GM21723 (cell line): ENCODE measurements at regions not wholly inside any gene's neighbourhood (a gene's known extent, or its start where the extent isn't known, plus 50 kb on each side); places are given as distances from the start of the nearest gene placed in this dataset.

ENCODE experiments used
- ATAC-seq: cut with Tn5 transposase; IDR thresholded peaks from one replicate; pipeline ENCODE4 v1.9.1; 2021; ENCODE audit warnings: mild to moderate bottlenecking, moderate library complexity; ENCODE audit not compliant: unreplicated experiment

- ATAC-seq = no peak
Observed at GRCh38 chr5:73344835-73345234, 103.7 kb downstream of the FOXD1 start.

GRCh38 chr5:73339711-73340110 is 108.9 kb downstream of the FOXD1 start:
- no peak for ATAC-seq

DNA sequence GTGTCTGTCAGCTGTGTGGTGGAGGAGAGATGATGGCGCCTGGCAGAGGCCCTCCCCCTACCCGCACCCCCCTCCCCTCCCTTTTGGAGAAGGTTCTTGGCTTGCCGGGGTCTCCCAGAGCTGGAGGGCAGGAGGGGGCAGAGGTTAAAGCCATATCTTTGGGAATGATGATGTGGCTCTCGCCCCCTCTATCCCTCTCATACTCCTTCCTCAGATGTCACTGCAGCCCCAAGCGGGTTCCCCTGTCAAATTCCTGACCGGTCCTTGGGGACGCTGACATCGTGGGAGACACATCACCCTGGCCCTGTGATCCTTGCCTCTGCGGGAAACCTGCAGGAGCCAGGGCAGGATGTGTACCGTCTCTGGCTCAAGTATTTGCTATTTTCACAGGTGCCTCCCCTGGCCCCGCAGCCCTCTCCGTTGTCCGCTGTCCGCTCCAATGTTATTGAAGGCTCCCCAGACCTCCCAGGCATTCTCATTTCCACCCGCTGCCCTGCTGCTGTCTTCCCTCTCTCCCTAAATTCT is 109.5 kb downstream of the FOXD1 start:
- no peak for ATAC-seq

- no peak for ATAC-seq
Observed at GRCh38 chr5:73338256-73339050, 110.1 kb downstream of the FOXD1 start.

DNA sequence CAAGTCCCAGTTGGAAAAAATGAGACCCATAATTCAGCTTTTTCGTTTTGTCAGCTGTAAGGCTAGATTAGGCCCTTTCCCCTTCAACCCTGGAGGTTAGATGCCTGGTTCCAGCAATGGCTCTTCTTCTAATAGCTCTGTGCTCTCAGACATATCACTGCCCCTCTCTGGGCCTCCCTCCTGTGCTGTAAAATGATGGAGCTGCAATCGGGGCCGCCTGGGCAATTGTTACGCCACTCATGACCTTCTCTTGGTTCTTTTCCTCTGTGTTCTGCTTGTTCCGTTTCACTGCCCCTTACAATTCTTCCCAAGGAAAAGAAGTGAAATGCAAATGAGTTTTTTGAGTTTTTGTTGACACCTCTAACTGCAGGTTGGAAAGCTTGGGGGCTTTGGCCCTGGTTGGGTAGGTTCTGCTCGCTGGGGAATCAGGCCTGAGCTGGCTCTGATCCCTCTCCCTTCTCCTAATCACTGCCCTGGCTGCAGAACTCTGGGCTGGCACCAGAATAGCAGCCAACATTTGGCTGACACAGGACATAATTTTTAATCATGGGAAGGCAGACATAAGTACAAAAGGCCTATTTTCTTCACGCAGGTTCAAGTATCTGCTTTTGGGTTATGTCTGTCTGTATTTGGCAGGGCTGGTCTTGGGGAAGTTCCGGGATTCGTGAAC is 110.9 kb downstream of the FOXD1 start:
- no peak for ATAC-seq

DNA sequence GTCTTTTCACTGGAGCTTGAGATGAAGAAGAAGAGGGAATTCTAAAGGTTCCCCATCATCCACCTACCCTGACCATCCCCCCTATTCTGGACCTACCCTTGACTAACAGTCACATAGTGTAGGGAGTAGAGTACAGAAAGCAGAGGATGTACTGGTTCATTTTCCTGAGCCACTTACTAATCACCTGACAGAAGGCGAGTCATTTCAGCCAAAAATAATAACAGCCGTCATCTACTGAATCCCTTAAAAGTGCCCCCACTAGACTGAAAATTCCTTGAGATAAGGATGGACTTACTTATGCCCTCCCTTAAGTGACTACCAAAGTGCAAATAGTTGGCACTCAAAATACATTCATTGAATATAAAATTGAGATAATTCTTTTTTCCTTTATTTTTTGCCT is 112.2 kb downstream of the FOXD1 start:
- ATAC-seq = no peak

DNA sequence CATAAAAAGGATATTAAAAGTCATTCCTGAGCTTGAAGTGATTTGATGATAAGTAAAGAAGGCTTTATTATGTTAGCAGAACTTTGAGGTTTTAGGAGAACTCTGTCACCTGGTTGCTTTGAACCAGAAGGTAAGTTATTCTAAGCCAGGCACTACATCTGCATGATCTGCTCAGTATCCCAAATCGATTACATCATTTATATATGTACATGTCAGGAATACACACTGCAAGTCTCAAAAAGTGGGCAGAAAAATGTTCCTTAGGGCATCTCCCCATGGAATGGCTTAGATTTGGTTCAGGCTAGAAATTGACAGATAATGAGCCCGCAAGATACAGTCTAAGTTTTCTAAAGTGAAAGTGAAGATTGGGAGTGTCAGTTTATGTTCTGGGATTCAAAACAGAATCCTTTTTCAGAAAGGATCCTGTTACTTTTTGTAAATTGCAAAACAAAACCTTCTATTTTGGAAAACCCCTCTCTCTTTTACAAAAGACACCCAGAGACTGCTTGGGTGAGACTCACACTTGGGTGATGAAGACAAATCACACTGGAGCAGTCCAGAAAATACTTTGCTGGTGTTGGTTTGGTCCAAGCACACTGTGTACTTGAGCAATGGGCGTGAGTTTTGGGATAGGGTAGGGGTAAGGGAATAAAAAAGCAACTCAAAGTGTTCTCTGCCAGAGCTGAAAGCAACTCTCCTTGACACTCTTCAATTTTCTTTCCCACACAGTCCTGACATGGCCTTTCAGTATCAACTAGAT is 114.5 kb downstream of the FOXD1 start:
- no peak for ATAC-seq

GRCh38 chr5:73330613-73331012 is 118.0 kb downstream of the FOXD1 start:
- ATAC-seq = no peak

DNA sequence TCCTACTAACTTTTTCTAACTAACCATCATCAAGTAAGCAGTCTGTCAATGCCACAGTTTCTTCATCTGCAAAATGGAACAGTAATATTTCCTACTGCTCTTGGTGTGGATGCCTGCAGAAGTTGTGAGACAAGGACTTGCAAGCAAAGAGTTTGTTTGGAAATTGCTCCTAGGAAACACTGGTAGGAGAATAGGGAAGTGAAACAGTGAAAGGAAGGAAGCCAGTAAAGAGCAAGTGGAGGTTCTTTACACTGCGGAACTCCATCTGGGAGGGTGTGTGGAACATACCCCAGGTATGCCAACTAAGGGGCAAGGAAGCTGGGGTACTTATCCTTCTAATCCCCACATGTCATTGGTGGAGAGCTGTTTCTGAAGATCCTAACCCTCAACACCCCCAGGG is 119.9 kb downstream of the FOXD1 start:
- no peak for ATAC-seq

DNA sequence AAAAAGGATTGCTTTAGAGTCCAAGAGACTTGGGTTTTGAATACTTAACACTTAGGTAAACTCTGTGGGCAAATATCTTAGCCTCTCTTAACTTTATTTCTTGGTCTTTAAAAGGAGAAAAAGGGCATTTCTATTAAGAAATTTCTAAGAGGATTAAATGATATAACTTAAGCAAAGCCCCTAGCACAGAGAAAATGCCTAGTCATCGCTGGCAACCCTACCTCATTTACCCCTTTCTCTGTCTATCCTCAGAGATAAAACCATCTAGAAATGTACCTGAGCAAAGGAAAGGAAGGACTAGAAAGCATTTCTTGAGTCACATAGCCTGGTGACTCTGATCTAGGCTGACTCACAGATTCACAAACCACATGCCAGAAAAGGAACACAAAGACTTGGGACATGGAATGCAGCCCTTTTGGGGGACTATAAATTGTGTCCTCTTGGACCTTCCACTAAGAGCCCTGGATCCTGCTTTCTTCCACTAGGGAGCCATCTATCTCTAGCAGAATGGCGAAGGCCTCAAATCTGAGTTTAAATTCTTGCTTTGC is 120.6 kb downstream of the FOXD1 start:
- ATAC-seq = no peak

- ATAC-seq = no peak
Observed at GRCh38 chr5:73325546-73325945, 123.0 kb downstream of the FOXD1 start.

DNA sequence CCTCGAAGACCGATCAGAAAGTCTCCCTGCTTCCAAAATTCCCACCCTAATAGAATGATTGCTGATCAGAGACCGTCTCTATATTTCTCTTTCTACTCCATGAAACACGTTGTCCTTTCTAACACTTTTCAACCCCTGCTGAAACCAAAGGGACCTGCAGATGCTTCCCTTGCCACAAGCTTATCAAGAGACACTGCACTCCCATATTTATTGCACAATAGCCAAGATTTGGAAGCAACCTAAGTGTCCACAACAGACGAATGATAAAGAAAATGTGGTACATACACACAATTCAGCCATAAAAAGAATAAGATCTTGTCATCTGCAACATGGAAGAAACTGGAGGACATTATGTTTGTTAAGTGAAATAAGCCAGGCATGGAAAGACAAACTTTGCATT is 125.1 kb downstream of the FOXD1 start:
- no peak for ATAC-seq

GRCh38 chr5:73322437-73323076 is 126.0 kb downstream of the FOXD1 start:
- no peak for ATAC-seq

DNA sequence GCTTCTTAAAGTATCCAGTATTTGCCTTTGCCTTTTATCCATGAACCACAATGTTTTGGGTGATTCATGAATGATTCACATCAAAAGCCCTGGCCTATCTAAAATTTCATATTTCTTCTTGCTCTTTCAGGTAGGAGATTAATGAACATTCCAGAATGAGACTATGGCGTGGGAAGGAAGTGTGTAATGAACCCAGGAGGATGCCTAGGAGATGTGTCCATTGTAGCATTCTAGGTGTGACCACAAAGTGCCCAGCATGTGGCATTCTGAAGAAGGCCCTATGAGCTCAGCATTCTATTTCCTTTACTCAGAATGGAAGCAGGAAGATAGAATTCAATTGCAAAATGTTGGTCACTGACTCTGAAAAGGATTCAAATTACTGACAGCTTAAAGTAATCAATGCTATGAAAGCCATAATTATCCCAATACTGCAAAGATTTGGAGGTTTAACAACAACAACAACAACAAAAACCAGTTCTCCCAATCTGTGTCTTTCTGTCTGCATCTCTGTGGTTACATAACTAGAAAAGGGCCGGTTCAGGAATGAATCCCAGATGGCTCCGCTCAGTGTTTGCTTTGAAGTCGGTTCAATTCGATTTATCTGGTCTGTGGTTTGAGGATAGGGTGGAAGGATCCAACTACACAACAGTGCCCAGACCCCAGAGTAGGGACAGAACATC is 126.7 kb downstream of the FOXD1 start:
- ATAC-seq = no peak

- no peak for ATAC-seq
Observed at GRCh38 chr5:73319036-73319435, 129.5 kb downstream of the FOXD1 start.

DNA sequence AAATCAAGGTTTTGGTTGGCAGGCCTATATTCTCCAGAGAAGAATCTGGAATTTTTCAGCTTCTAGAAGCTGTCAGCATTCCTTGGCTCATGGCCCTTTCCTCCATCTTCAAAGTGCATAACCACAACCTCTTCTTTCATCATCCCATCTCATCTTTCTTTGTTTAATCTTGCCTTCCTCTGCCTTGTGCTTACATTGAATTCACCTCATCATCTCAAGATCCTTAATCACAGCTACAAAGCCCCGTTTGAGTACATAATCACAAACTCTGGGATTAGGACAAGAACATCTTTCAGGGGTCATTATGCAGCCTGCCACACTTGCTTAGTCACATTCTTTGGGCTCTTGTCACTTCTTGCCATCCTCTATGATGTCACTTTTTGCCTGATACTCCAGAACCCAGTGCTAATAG is 130.3 kb downstream of the FOXD1 start:
- no peak for ATAC-seq

DNA sequence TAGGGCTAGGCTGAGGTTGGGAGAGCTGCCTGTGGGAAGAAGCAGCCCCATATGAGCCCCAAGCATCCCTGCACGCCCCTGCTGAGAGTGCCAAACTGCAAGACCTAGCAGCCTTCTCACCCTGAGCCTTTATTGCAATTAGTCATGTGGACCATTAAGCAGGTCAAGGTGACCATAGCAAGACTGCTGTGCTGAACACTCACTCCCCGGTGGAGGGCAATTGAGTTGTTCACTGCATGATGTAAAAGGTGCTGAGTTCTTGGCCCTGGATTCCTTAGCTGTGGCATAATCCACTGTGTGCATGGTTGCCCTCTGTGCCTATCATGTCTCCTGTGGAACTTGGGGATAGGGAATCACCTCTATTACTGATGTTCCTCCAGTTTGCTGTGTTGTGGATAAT is 131.1 kb downstream of the FOXD1 start:
- no peak for ATAC-seq

DNA sequence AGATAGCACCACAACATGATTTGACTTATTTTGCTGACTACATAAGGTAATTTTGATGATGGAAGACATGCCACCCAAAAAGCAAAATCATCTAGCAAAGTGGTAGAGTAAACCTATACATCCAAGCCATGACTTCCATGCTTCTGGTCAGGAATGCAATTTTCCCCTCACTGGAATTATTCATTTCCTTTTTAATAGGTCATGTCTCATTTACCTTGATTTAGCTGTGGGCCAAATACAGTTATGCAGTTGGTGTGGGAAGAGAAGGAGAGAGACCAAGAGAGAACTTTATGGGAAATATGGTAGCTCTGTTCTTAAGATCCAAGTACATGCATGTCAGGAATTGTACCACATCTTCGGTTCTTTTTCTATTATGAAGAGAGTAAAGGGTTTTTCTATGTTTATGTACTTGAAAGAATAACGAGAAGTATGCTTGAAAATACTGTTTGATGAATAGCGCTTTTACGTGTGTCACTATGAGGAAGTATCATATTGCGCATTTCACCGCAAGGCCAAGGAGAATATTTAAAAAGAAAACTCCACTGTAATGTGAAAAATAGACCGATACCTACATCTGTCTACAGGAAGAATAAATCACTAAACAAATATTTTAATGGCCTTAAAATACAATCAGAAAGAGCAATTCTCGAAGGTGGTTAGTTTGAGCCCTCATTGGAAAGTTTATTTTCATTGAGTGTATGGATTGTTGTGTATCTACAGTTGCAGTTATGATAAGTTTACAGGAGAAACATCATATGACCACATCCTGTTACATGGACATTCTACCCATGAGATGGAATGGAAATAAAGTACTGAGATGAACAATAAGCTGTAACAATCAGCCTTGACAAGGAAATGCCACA is 134.0 kb downstream of the FOXD1 start:
- ATAC-seq = no peak

DNA sequence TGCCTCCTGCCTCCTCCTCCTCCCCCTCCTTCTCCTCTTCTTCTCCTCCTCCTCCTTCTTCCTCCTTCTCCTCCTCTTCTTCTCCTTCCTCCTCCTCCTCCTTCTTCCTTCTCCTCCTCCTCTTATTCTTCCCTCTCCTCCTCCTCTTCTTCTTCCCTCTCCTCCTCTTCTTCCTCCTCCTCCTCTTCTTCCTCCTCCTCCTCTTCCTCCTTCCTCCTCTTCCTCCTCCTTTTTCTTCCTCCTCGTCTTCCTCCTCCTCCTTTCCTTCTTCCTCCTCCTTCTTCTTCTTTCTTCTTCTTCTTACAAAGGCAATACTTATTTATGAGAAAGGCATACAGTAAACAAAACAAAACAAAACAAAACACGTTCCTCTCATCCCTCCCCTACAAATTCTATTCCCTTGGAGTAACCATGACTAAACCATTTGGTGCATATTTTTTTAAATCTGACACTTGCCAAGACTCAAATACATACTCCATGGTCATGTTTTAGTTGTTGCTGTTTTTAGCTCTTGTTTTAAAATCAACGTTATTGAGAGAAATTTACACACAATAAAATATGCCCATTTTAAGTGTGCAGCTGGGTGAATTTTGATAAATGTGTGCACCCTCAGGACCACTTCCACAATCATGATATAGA is 135.6 kb downstream of the FOXD1 start:
- ATAC-seq = no peak
